Subcutaneous abdominal adipose tissue (tissue), 5 donors: ENCODE measurements at regions not wholly inside any gene's neighbourhood (a gene's known extent, or its start where the extent isn't known, plus 50 kb on each side); places are given as distances from the start of the nearest gene placed in this dataset.

Experiments used
- H3K27ac ChIP-seq: one replicate; pipeline ENCODE4 v1.7.0; 2013; ENCODE audit warnings: low read depth, mild to moderate bottlenecking, inconsistent platforms, low read length, moderate library complexity
- H3K27me3 ChIP-seq, 5 donors: one replicate each; pipeline ENCODE4 v1.7.0; 2013; ENCODE audit warnings: low read length in 5 of 5, inconsistent platforms in 1 of 5; ENCODE audit not compliant: control insufficient read depth in 5 of 5, insufficient read depth in 4 of 5
- H3K36me3 ChIP-seq, 5 donors: one replicate each; pipeline ENCODE4 v1.7.0; 2013; ENCODE audit warnings: low read length in 5 of 5; ENCODE audit not compliant: control insufficient read depth in 5 of 5, insufficient read depth in 5 of 5
- H3K4me1 ChIP-seq, 5 donors: one replicate each; pipeline ENCODE4 v1.7.0; 2013; ENCODE audit warnings: low read length in 5 of 5, mild to moderate bottlenecking in 3 of 5, moderate library complexity in 1 of 5; ENCODE audit not compliant: control insufficient read depth in 5 of 5, insufficient read depth in 5 of 5
- H3K4me3 ChIP-seq, 5 donors: one replicate each; pipeline ENCODE4 v1.7.0; 2013; ENCODE audit warnings: low read length in 5 of 5, low read depth in 1 of 5
- H3K9ac ChIP-seq, 5 donors: one replicate each; pipeline ENCODE4 v1.7.0; 2013; ENCODE audit warnings: low read length in 5 of 5, mild to moderate bottlenecking in 4 of 5, moderate library complexity in 3 of 5
- H3K9me3 ChIP-seq, 5 donors: one replicate each; pipeline ENCODE4 v1.7.0; 2013; ENCODE audit warnings: low read length in 5 of 5; ENCODE audit not compliant: control insufficient read depth in 5 of 5
- donor health status: healthy.
- donor health status: healthy.
- donor health status: healthy.
- donor health status: healthy.
- donor health status: healthy.

DNA sequence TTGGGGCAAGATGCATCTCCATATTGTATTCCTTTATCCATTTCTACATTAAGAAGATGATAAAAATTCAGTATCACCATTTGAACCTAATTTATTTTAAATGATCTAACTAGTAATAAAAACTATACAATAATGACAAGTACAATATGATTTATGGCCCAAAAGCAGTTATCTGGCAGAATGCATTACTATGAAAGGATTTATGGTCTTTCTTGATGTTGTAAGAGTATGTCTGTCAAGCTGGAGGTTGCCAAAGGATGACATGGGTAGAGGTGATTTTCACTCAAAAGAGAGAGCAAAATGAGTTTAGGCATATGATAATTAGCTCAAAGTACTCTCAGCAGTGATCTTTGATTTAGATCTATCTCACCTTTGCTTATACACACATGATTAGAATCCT is 54.2 kb upstream of the MAP2 start:
- no peak overlapping the region for H3K4me3 ChIP-seq
- H3K27ac ChIP-seq, result no peak overlapping the region
- no peaks in the 10 kb centered on the region for H3K36me3 ChIP-seq
- peaks cover 0 to 7% (median 4%) of the 10 kb centered on the region in 5 donors for H3K4me1 ChIP-seq
- H3K9me3 ChIP-seq, result peaks cover 0 to 5% (median 0%) of the 10 kb centered on the region in 5 donors
- H3K27me3 ChIP-seq, result peaks cover 0 to under 1% (median 0%) of the 10 kb centered on the region in 5 donors
- H3K9ac ChIP-seq, result no peak overlapping the region

DNA sequence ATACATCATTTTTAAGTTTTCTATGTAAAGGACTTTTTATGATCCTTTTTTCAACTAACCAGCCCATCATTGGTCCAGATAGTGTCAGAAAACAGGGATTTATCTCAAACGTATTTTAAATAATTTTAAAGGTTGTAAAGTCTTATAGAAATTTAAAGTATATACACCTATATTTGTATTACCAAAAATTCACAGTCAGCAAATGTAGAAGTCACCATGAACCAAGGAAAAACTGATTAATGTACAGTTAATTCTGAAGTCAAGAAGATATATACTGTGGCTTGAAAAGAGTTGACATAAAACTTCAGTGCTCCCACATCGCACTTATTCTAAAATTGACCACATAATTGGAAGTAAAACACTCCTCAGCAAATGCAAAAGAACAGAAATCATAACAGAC is 52.4 kb upstream of the MAP2 start:
- peaks cover 0 to 7% (median 4%) of the 10 kb centered on the region in 5 donors for H3K4me1 ChIP-seq
- H3K27ac ChIP-seq, result no peak overlapping the region
- H3K36me3 ChIP-seq, result no peaks in the 10 kb centered on the region
- peaks cover 5 to 14% (median 8%) of the 10 kb centered on the region in 5 donors for H3K9me3 ChIP-seq
- H3K9ac ChIP-seq, result no peak overlapping the region
- H3K4me3 ChIP-seq, result no peak overlapping the region
- no peaks in the 10 kb centered on the region for H3K27me3 ChIP-seq
